ENCODE measurements at regions not wholly inside any gene's neighbourhood (a gene's known extent, or its start where the extent isn't known, plus 50 kb on each side); places are given as distances from the start of the nearest gene placed in this dataset.

DNA sequence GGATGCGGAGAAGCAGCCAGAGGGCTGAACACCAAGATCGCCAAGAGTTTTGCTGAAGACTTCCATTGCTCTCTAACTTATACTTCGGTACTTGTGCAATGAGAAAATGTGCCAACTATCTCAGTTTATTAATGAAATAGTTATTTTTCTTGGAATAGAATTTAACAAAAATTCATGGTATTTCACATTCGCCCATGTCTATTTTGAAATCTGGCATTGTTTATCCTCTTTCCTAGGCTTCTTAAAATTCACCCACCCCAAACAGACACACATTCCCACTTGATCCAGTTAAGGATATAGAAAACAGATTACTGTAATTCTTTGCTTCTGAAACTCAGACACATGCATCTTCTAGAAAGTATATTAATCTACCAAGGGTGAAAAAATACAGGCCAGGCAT is 56.3 kb upstream of the ADAMTS5 start:
- no peak for DNase-seq (ENCODE audit: low read depth in 2 of 2)

DNA sequence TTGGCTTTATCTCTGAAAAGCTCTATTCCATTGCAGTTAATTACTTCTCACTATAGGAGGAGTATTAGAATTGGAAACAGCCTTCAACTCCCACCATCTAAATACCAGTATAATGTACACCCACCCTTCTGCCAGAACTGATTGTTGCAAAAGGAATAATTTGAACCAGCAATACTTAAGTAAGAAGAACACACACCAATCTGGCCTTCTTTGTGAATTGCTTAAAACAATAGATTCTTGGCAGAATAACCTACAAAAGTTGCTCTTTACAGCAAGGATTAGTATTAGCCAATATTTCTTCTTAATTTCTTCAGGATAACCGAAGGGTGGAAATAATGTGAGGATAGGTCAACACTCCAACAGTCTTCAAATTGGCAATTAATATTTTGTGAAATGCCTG is 54.9 kb upstream of the ADAMTS5 start:
- no peak for DNase-seq (ENCODE audit: low read depth in 2 of 2)

DNA sequence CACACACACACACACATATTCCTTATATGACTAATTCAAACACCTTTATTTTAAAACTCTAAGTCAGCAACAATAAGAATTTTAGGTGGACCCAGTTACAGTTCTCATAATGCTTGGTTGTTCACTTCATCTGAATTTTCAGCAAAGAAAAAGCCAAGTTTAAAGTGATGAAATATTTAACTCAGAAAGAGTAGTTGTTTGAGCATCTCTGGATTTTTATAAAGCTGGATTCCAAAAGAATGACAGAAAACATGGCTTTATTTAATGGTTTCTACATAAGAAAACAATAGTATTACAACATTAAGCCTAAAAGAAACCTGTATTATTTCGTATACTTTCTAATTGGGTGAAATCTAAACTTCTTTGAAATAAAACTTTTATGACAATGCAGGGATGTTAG is 54.2 kb upstream of the ADAMTS5 start:
- no peak for DNase-seq (ENCODE audit: low read depth in 2 of 2)

DNA sequence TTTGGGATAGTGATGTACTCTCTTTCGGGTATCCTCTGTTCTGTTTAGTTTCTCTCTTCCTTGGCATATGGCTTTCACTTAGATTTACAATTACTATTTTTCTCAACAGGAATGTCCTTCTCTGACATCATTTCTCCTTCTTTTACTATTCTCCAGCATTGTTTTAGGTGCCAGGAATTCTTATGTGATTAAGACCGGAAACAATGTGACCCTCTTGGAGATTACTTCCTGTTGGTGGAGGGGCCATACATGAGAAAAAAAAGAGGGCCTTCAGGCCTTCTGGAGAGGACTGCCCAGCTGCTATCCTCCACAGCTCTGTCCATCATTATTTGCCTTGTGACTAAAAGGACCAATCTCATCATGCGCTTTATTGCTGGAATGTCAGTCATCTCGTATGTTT is 50.4 kb upstream of the ADAMTS5 start:
- DNase-seq (ENCODE audit: low read depth in 2 of 2), result no peak

All from stimulated activated CD8-positive, alpha-beta memory T cell treated with anti-CD3 and anti-CD28 coated beads, Interleukin-15, amount 100 ng/mL, for 48 hours (primary cell).